AG09319 (cell line): ENCODE measurements at regions not wholly inside any gene's neighbourhood (a gene's known extent, or its start where the extent isn't known, plus 50 kb on each side); places are given as distances from the start of the nearest gene placed in this dataset.

Experiments used
- DNase-seq: peaks from one replicate; pipeline ENCODE4 v3.0.0-alpha.2; 2010; ENCODE audit warnings: low read depth; ENCODE audit errors: extremely low read depth
- TF ChIP-seq, protein P1 (sequence below): IDR thresholded peaks from 2 replicates; pipeline ENCODE4 v1.5.1; 2011; ENCODE audit warnings: low read depth, mild to moderate bottlenecking, inconsistent platforms, low read length, moderate library complexity

DNA sequence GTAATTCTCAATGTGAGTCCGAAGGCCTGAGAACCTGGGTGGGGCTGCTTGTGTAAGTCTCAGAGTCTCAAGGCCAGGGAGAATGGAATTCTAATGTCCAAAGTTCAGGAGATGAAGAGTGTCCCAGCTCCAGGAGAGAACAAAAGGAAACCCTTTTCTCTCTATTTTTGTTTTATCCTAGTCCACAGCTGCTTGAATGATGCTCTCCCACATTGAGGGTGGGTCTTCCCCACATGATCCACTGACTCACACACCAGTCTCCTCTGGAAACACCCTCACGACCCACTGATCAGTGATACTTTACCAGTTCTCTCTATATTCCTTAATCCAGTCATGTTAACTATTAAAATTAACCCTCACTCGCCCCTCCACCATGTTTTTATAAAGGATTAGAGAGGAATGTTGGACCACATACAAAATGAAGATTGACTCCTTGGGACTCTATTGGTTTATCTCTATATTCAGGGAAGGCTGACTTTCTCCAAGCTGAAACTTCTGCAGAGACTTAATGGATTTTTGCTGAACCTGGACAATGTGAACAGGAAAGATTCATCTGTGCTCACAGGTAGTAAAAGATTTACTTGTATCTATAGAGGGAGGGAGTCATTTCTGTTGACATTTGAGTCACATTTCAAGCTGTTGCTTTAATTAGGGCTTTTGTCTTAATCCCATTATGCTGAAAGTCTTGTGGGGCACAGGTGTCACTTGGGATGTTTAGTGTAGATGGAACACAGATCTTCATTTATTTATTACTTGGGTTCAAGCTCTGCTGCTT, 1061.0 kb upstream of the TMEM132C start:
- DNase-seq, result no peak
- TF ChIP-seq, protein P1, sequence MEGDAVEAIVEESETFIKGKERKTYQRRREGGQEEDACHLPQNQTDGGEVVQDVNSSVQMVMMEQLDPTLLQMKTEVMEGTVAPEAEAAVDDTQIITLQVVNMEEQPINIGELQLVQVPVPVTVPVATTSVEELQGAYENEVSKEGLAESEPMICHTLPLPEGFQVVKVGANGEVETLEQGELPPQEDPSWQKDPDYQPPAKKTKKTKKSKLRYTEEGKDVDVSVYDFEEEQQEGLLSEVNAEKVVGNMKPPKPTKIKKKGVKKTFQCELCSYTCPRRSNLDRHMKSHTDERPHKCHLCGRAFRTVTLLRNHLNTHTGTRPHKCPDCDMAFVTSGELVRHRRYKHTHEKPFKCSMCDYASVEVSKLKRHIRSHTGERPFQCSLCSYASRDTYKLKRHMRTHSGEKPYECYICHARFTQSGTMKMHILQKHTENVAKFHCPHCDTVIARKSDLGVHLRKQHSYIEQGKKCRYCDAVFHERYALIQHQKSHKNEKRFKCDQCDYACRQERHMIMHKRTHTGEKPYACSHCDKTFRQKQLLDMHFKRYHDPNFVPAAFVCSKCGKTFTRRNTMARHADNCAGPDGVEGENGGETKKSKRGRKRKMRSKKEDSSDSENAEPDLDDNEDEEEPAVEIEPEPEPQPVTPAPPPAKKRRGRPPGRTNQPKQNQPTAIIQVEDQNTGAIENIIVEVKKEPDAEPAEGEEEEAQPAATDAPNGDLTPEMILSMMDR, result no peak

DNA sequence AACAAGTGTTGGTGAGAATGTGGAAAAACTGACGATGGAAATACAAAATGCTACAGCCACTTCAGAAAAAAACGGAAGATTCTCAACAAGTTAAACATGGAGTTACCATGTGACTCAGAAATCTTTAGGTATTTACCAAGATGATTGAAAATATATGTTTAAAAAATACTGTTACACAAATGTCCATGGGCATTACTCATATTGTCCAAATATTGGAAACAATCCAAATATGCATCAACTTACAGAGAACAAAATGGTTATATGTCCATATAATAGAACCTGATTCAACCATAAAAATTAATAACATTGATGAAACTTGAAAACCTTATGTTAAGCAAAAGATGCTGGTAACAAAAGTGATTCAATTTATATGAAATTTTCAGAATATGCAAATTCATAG, 1057.7 kb upstream of the TMEM132C start:
- DNase-seq, result no peak

DNA sequence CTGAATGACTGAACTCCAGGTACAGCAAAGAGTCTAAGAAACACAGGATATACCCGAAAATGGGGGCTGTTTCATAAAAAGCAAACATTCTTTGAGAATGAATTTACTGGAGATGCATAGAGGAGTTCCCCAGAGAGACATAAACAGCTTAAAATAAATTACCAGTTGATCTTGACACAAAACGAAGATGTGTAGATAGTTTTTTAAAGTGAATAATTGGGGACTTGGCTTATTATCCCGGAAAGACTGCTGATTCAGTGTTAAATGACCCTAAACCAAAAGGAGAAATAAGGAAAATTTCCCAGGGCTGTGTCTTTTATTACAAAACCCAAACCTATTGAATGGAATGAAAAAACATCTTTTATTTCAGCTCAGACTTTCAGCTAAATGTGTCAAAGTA, 1052.8 kb upstream of the TMEM132C start:
- TF ChIP-seq, protein P1, result no peak

More for the DNA sequence above, 1057.7 kb upstream of the TMEM132C start:
- TF ChIP-seq, protein P1, result no peak

DNA sequence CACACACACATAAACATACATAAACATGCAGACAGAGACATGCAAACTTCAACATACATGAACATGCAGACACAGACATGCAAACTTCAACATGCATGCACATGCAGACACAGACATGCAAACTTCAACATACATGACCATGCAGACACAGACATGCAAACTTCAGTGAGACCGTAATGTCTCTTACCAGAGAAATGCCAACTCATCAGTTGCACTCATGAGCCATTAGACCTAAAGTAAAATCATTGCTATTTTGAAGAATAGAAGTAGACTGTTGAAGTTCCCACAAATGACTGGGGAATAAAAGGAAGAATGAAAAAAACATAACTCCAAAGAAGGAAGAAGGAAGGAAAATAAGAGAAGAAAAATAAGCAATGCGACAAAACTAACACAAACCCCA, 1044.0 kb upstream of the TMEM132C start:
- TF ChIP-seq, protein P1, result no peak
- no peak for DNase-seq

More for the DNA sequence above, 1052.8 kb upstream of the TMEM132C start:
- DNase-seq, result no peak

DNA sequence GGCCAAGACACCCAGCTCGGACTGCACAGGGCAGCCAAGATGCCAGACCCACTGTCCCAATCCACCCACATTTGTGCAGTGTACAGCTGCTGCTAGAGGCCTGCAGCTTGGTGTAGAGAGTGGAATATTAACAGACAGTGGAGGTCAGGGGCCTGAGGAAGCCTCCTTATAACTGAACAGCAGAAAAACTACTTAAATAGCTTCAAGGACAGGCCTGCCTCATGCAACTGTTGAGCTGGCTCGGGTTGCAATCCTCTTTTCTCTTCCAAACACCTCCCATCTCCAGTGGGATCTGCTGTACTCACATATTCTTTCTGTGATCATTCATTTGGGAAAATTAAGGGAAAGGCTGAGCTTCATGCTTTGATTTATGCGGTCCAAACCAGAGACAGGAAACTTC, 1043.2 kb upstream of the TMEM132C start:
- TF ChIP-seq, protein P1, result no peak
- no peak for DNase-seq

DNA sequence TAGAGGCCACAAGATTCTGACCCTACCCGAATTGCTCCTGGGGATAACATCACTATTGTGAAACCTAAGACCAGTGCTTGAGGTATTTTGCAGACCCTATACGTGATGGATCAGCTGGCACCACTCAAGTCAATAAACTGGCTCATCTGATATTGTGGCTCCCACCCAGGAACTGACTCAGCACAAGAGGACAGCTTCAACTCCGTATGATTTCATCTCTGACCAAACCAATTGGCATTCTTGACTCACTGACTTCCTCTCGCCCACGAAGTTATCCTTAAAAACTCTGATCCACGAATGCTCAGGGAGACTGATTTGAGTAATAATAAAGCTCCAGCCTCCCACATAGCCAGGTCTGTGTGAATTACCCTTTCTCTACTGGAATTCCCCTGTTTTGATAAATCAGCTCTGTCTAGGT, 1036.1 kb upstream of the TMEM132C start:
- TF ChIP-seq, protein P1, result no peak
- peak; percentile 71 for DNase-seq

DNA sequence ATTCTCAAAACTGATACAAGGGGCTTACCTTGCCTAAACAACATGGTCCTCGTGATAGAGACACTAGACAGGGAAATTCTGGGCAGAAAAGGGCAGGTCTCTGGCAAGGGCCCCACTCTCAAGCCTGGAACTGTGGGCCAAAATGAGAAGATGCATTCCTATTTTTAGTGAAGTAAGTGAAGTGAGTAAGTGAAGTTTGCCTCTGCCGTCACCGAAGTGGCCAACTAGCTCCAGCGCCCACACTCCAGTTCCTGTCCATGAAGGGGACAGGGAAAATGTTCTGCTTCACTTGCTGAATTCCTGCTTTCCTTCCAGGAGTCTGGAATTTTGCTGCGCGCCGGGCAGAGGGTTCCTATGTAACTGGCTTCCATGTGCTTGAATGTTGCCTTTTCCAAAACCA, 1035.6 kb upstream of the TMEM132C start:
- DNase-seq, result no peak
- TF ChIP-seq, protein P1, result no peak
